HG02943 (cell line): ENCODE measurements at regions not wholly inside any gene's neighbourhood (a gene's known extent, or its start where the extent isn't known, plus 50 kb on each side); places are given as distances from the start of the nearest gene placed in this dataset.
"Not testable (repeated sequence)": the region's sequence is repeated elsewhere in the genome, so short reads cannot be mapped to it uniquely, and the experiment has no call there.

Experiments used
- ATAC-seq: cut with Tn5 transposase; IDR thresholded peaks from one replicate; pipeline ENCODE4 v1.9.1; 2021; ENCODE audit warnings: mild to moderate bottlenecking, low read depth, moderate library complexity; ENCODE audit not compliant: unreplicated experiment

- ATAC-seq, result no peak
Measured at GRCh38 chr6:10343320-10343719, 71.6 kb downstream of the TFAP2A start.

- ATAC-seq, result no peak
Measured at GRCh38 chr6:10341605-10342004, 73.3 kb downstream of the TFAP2A start.

GRCh38 chr6:10338151-10338550 lies 76.7 kb downstream of the TFAP2A start:
- no peak for ATAC-seq

GRCh38 chr6:10337376-10337775 lies 77.5 kb downstream of the TFAP2A start:
- not testable (repeated sequence) for ATAC-seq

DNA sequence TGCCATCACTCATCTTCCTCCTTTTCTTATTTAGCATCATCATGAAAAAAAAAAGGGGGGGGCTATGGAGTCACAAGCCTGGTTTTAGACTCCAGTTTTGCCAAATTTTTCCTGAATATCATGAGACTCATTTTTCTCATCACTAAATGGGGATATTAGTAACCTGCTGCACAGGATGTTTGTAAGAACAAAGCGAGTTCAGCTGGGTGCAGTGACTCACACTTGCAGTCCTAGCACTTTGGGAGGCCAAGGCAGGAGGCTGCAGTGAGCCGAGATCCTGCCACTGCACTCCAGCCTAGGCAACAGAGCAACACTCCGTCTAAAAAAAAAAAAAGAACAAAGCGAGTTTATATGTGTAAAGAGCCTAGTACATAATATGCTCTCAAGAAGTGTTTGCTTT lies 82.8 kb downstream of the TFAP2A start:
- no peak for ATAC-seq

DNA sequence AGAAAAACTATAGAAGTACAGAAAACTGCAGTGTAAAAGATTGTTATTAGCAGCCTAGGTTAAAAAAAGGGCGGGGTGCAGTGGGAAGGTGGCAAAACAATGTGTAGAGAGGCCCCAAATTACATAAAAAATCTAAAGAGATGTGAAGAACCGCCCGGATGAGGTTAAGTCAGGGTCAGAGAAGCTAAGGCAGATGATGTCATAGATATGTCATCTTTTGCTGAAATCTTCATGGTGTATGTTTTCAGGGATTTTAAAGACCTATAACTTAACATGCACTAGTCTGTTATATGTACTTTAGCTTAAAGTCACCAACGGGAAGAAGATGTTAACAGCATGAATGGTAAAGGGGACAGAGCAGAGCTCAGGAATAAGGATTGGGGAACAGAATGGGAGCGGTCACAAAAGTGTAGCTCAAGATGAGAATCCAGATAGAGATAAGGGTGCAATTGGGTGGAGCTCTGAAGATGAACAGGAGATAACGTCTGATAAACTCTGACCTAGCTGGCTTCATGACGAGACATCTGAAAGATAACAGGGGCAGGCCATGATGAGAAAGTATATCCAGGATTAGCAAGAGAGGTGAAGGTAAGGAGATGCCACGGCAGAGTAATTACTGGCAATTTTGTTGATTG lies 83.4 kb downstream of the TFAP2A start:
- ATAC-seq, result no peak

GRCh38 chr6:10330515-10330914 lies 84.4 kb downstream of the TFAP2A start:
- no peak for ATAC-seq

- no peak for ATAC-seq
Measured at GRCh38 chr6:10323018-10323417, 91.9 kb downstream of the TFAP2A start.

DNA sequence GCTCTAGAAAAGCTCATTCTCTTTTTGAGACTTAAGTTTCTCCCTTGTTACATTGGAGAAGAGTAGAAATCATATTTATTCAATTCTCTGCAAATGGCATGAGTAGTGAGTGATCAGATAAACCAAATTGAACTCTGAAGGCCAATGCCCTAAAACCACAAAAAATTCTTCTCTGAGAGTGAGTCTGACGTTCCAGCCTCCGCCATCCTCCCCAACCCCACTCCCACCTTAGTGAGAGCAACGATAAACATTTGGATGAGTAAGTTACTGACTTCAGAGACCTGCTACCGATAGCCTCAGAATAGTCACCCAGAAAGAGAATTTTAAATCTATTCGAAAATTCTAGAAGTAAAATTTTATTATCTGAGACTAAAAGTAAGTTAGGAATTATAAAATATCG lies 94.6 kb downstream of the TFAP2A start:
- no peak for ATAC-seq

- ATAC-seq, result no peak
Measured at GRCh38 chr6:10316373-10316721, 98.5 kb downstream of the TFAP2A start.

DNA sequence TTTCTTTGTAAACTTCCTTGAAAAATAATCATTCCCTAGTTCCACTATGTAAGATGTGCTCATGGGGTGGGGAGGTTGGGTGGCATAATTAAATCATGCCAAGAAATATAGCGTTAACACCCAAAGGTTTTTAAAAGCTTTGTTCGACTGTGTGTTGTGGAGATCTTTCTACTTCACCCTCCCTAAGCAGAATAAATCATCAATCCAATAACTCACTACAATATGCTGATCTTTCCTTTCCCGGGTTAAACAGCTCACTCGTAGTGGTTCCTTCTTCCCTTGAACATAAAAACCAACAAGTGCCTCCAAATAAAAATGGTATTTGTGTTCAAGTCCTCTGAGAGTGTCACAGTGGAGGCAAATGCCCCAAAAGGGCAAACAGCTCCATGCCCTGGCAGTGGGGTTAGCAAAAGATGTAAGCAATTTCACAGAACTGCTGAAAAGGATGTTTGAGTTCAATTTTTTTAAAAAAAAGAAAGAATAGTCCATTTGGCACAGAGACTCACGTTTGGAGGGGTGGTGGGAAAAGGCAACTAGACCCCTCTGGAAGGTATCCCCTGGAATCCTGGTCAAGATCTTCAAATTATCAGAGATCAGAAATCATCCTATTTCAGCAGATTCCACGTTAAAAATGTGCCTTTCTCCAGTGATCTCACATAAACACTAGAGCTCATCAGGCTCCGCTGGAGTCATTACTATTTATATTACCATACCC lies 99.1 kb downstream of the TFAP2A start:
- ATAC-seq, result no peak

DNA sequence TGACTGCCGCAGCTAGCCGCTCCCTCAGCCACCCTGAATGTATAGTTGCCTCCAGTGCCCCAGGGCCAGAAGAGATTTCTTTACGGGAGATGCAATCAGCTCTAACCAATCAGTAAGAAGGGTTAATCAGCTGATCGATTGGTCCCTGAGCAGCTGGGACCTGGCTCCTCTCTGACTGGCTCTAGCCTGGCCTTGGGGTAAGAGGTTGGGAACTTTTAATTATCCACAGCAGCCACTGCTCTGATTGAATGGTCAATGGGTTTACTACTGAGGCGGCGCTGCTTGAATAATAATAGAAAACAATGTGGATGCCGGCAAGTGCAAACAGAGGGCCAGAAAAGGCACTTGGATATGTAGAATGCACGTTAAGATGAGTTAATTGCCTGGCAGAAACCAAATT lies 99.8 kb downstream of the TFAP2A start:
- no peak for ATAC-seq

GRCh38 chr6:10314163-10314955 lies 100.5 kb downstream of the TFAP2A start:
- no peak for ATAC-seq

DNA sequence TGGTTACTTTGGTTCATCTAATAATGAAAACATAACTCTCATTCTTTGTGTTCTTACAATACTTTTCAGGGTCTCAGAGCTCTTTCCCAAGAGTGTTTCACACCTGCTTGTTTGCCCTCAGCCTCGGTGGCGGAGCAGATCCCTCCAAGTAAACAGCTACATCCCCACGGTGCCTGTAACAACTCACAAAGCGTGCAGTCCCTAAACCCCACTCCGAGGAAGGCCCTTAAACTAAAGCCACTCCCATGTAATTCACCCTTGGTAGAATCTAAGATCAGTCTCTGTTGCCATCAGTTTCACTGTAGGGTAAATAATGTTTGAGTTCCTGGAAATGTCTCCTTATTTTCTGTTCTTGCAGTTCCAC lies 101.1 kb downstream of the TFAP2A start:
- no peak for ATAC-seq

- no peak for ATAC-seq
Measured at GRCh38 chr6:10312445-10312844, 102.4 kb downstream of the TFAP2A start.

- ATAC-seq, result not testable (repeated sequence)
Measured at GRCh38 chr6:10311546-10312405, 103.1 kb downstream of the TFAP2A start.

- ATAC-seq, result no peak
Measured at GRCh38 chr6:10310826-10311225, 104.0 kb downstream of the TFAP2A start.

- no peak for ATAC-seq
Measured at GRCh38 chr6:10310330-10310653, 104.6 kb downstream of the TFAP2A start.

- ATAC-seq, result no peak
Measured at GRCh38 chr6:10309457-10310329, 105.2 kb downstream of the TFAP2A start.

DNA sequence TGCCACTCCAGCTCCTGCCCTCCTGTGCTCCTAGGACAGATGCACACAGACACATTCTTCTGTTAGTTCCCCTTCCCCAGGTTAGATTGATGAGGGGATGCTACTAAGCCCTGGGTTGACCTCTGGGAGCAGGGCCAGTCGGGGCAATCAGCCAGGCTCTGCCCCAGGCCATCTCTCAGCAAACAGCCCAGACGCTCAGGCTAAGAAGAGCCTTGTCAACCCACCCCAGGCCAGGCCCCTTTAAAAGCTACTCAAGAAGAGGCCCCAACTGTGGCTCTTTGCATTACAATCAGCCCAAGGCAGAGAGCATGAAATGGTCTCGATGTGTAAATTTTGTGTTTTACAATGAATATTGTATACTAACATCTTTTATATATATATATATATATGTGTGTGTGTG lies 107.4 kb downstream of the TFAP2A start:
- ATAC-seq, result no peak
